AG04450 (cell line): ENCODE measurements at regions not wholly inside any gene's neighbourhood (a gene's known extent, or its start where the extent isn't known, plus 50 kb on each side); places are given as distances from the start of the nearest gene placed in this dataset.
"Not testable (repeated sequence)": the region's sequence is repeated elsewhere in the genome, so short reads cannot be mapped to it uniquely, and the experiment has no call there.

Experiments used
- CTCF ChIA-PET: fragments of 300-600, 350-600 bp; formaldehyde crosslinking; extraction: SDS; loops from one replicate; lab custom pipeline; 2022; ENCODE audit warnings: antibody characterized with exemption, inconsistent platforms; lab: Charles Lee
- POLR2A ChIA-PET: fragments of 350-600 bp; formaldehyde crosslinking; extraction: SDS; loops from one replicate; lab custom pipeline; 2021; ENCODE audit warnings: antibody characterized with exemption, inconsistent platforms; lab: Yijun Ruan, JAX
- DNase-seq: peaks from one replicate; pipeline ENCODE4 v3.0.0-alpha.2; 2011; ENCODE audit warnings: low read depth, low spot score
- H3K27ac ChIP-seq: one replicate; pipeline ENCODE4 v1.5.1; 2012; ENCODE audit warnings: low read depth, low read length, control low read depth
- H3K27me3 ChIP-seq: one replicate; pipeline ENCODE4 v1.6.0; 2012; ENCODE audit warnings: low read length; ENCODE audit not compliant: control insufficient read depth, insufficient read depth
- H3K4me3 ChIP-seq: 2 replicates; pipeline ENCODE4 v1.5.1; 2011; ENCODE audit warnings: mild to moderate bottlenecking, low read depth, low read length, control low read depth
- H3K9me3 ChIP-seq: 2 replicates; pipeline ENCODE4 v1.5.1; 2012; ENCODE audit warnings: low read length; ENCODE audit not compliant: control insufficient read depth, insufficient read depth
- CTCF ChIP-seq: IDR thresholded peaks from 2 replicates; pipeline ENCODE4 v1.5.1; 2011; ENCODE audit warnings: low read depth, low read length, control low read depth, inconsistent platforms

DNA sequence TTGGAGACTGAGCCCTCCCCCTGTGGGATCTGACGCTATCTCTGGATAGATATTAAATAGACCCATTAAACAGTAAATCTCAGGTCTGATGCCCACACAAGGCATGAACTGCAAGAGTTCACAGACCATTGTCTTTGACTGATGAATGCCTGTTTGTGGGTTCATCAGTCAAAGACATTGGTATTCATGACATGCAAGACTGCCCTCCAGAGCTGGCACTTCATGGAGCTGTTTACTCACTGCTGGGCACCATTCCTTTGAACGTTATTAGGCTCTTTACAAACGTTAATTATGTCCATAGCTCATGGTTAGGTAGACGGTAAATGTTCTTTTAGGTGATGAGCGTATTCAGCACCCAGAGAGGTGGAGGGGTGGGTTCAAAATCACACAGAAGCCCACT, 111.8 kb upstream of the PABPC3 start:
- H3K4me3 ChIP-seq, result no peak overlapping the region
- no peak for TF ChIP-seq CTCF
- peaks cover 9% of the 10 kb centered on the region for H3K27me3 ChIP-seq
- H3K9me3 ChIP-seq, result no peaks in the 10 kb centered on the region
- DNase-seq, result no peak
- CTCF ChIA-PET, result interaction anchor here (3.6 kb wide), 1 partner anchor 11 kb away, joined by 17 read pairs; no protein-coding TSS in a partner anchor
- POLR2A ChIA-PET, result no interaction called here
- no peak overlapping the region for H3K27ac ChIP-seq

- Histone ChIP-seq H3K4me3 (no peak overlapping the region), H3K27ac (no peak overlapping the region), H3K27me3 (peaks cover 11% of the 10 kb centered on the region), H3K9me3 (no peaks in the 10 kb centered on the region)
- POLR2A ChIA-PET, result no interaction called here
- DNase-seq, result no peak
- no peak for TF ChIP-seq CTCF
- CTCF ChIA-PET, result interaction anchor here (3.6 kb wide), 1 partner anchor 10 kb away, joined by 17 read pairs; no protein-coding TSS in a partner anchor
Measured at GRCh38 chr13:24985107-24985506, 110.8 kb upstream of the PABPC3 start.

DNA sequence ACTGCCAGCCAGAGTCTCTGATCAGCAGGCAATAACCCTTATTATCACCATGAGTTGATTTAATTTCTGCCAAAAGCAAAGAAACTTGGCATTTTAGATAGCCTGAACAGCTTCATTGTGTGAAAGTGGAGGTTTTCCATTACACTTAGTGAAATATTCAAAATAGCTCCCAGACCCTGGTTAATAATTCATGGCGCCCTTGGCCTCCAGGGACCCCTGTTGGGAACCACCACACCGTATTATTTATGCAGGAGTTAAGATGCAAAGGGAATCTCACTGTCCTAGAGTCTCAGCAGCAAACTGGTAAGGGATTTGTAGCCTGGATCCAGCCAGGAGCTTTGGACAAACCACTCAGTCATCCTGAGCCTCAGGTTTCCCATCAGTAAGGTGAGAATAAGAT, 110.0 kb upstream of the PABPC3 start:
- DNase-seq, result no peak
- Histone ChIP-seq H3K4me3 (no peak overlapping the region), H3K27ac (no peak overlapping the region), H3K9me3 (no peaks in the 10 kb centered on the region), H3K27me3 (peaks cover 11% of the 10 kb centered on the region)
- no peak for TF ChIP-seq CTCF
- POLR2A ChIA-PET, result no interaction called here
- CTCF ChIA-PET, result interaction anchor here (3.6 kb wide), 1 partner anchor 9 kb away, joined by 17 read pairs; no protein-coding TSS in a partner anchor

DNA sequence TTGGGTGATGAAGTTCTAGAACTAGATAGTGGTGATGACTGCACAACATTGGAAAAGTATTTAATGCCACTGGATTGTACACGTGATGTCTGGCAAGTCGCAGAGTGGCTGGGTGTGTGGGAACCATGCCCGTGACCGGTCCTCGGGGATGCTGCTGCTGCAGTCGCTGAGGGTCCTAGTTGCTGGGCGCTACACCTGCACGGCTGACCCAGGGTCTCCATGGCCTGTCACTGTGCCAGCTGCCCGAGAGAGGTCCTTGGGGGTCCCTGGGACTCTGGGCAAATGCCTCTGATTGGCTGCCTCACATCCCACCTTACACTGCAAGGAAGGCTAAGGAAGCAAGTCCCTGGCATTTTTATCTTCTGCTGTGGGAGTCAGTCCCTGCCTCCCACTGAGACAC, 109.1 kb upstream of the PABPC3 start:
- H3K27ac ChIP-seq, result no peak overlapping the region
- no peaks in the 10 kb centered on the region for H3K9me3 ChIP-seq
- no peak for TF ChIP-seq CTCF
- no peak for DNase-seq
- peaks cover 11% of the 10 kb centered on the region for H3K27me3 ChIP-seq
- no peak overlapping the region for H3K4me3 ChIP-seq
- ChIA-PET POLR2A (no interaction called here), CTCF (interaction anchor here (3.6 kb wide), 1 partner anchor 8 kb away, joined by 17 read pairs; no protein-coding TSS in a partner anchor)

DNA sequence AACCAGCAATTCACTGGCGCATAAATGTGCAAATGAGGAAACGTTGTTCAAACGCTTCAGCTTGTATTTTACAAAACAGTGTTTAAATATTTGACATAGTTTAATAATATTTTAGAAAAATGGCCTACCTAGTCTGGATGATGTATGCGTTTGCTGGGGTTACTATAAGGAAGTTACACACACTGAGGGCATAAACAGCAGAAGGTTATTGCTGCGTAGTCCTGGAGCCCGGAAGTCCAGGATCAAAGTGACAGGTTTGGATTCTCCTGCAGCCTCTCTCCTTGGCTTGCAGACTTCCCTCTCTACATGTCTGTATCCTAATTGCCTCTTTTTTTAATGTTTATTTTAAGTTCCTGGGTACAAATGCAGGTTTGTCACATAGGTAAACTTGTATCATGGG, 106.0 kb upstream of the PABPC3 start:
- H3K4me3 ChIP-seq, DNase-seq, H3K27ac ChIP-seq, H3K9me3 ChIP-seq, POLR2A ChIA-PET: not testable (repeated sequence)
- CTCF ChIA-PET, result interaction anchor here (0.6 kb wide), 1 partner anchor 537 kb away, joined by 4 read pairs; no protein-coding TSS in a partner anchor
- H3K27me3 ChIP-seq, result peaks cover 13% of the 10 kb centered on the region

- H3K27ac ChIP-seq, H3K9me3 ChIP-seq, DNase-seq, H3K4me3 ChIP-seq, CTCF ChIA-PET, POLR2A ChIA-PET: not testable (repeated sequence)
- peaks cover 13% of the 10 kb centered on the region for H3K27me3 ChIP-seq
Measured at GRCh38 chr13:24992946-24993345, 103.0 kb upstream of the PABPC3 start.
